Embryonic facial prominence (tissue), 1 donor: ENCODE measurements at regions not wholly inside any gene's neighbourhood (a gene's known extent, or its start where the extent isn't known, plus 50 kb on each side); places are given as distances from the start of the nearest gene placed in this dataset.

Experiments used
- DNase-seq: peaks from one replicate; pipeline ENCODE4 v3.0.0-alpha.2; 2016; ENCODE audit errors: extremely low spot score

- no peak for DNase-seq
Measured at GRCh38 chr3:46146548-46146947, 61.6 kb downstream of the CCR1 start.

GRCh38 chr3:46146021-46146420 is 62.1 kb downstream of the CCR1 start:
- no peak for DNase-seq

- no peak for DNase-seq
Measured at GRCh38 chr3:46145147-46145546, 63.0 kb downstream of the CCR1 start.

GRCh38 chr3:46143951-46144473 is 64.1 kb downstream of the CCR1 start:
- DNase-seq, result no peak

GRCh38 chr3:46141813-46142212 is 66.3 kb downstream of the CCR1 start:
- no peak for DNase-seq

GRCh38 chr3:46138581-46138980 is 69.5 kb downstream of the CCR1 start:
- no peak for DNase-seq

- no peak for DNase-seq
Measured at GRCh38 chr3:46135475-46135874, 72.6 kb downstream of the CCR1 start.

GRCh38 chr3:46133285-46133684 is 74.8 kb downstream of the CCR1 start:
- DNase-seq, result no peak

- DNase-seq, result no peak
Measured at GRCh38 chr3:46132565-46132964, 75.5 kb downstream of the CCR1 start.

- no peak for DNase-seq
Measured at GRCh38 chr3:46131884-46132450, 76.1 kb downstream of the CCR1 start.

GRCh38 chr3:46130631-46131310 is 77.3 kb downstream of the CCR1 start:
- no peak for DNase-seq

- no peak for DNase-seq
Measured at GRCh38 chr3:46129588-46130272, 78.4 kb downstream of the CCR1 start.

- DNase-seq, result no peak
Measured at GRCh38 chr3:46127503-46127902, 80.6 kb downstream of the CCR1 start.

- DNase-seq, result no peak
Measured at GRCh38 chr3:46124216-46125177, 83.6 kb downstream of the CCR1 start.

GRCh38 chr3:46123646-46124045 is 84.5 kb downstream of the CCR1 start:
- no peak for DNase-seq

- DNase-seq, result no peak
Measured at GRCh38 chr3:46122091-46122490, 86.0 kb downstream of the CCR1 start.

GRCh38 chr3:46120983-46121382 is 87.1 kb downstream of the CCR1 start:
- DNase-seq, result no peak

GRCh38 chr3:46119709-46120498 is 88.2 kb downstream of the CCR1 start:
- DNase-seq, result no peak

GRCh38 chr3:46119253-46119652 is 88.9 kb downstream of the CCR1 start:
- DNase-seq, result no peak

GRCh38 chr3:46116996-46117395 is 89.7 kb upstream of the XCR1 start:
- no peak for DNase-seq
